ENCODE measurements at regions not wholly inside any gene's neighbourhood (a gene's known extent, or its start where the extent isn't known, plus 50 kb on each side); places are given as distances from the start of the nearest gene placed in this dataset.

GRCh38 chr18:38007676-38008330 is 442.2 kb upstream of the CELF4 start:
- DNase-seq (ENCODE audit: low read depth), result no peak

- no peak for DNase-seq (ENCODE audit: low read depth)
These were observed 441.4 kb upstream of the CELF4 start for GRCh38 chr18:38007026-38007425.

- no peak for DNase-seq (ENCODE audit: low read depth)
These were observed 440.9 kb upstream of the CELF4 start for GRCh38 chr18:38006541-38006940.

DNA sequence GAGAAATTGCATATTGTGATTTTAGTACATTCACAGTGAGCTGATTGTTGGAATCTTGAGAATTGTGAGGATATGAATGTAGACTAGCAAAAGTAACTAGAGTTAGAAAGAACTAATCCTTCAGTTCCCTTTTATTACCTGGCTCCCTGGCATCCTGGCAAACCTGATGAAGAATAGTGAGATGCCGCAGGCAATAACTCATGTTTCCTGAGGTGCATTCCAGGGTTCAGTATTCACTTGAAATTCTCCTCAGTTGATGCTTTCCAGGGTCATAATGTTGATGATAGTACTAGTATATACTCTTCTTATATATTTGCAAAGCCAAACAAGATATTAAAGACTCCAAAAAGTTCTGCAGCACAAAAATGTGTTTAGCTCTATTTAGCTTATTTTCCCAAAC is 432.1 kb upstream of the CELF4 start:
- DNase-seq (ENCODE audit: low read depth), result no peak

- no peak for DNase-seq (ENCODE audit: low read depth)
These were observed 422.3 kb upstream of the CELF4 start for GRCh38 chr18:37987901-37988300.

GRCh38 chr18:37986665-37987064 is 421.1 kb upstream of the CELF4 start:
- no peak for DNase-seq (ENCODE audit: low read depth)

- no peak for DNase-seq (ENCODE audit: low read depth)
These were observed 419.5 kb upstream of the CELF4 start for GRCh38 chr18:37985126-37985525.

- no peak for DNase-seq (ENCODE audit: low read depth)
These were observed 415.0 kb upstream of the CELF4 start for GRCh38 chr18:37980556-37980955.

DNA sequence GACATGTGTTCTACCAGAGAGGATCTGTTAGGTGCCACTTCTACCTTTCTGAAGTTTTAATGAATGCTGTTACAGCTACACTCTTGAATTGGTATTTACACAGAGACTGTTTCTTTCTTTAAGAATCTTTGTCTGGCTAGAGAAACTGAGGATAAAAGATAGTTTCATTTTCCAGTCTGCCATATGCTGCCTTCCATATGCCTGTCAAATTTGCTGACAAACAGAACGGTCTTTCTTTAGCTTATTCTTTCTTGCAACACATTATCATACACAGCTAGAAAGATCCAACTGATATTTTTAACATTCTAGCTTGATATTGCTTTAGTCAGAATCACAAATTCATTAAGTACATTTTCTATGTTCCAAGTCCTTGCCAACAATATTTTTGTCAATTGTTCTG is 409.8 kb upstream of the CELF4 start:
- DNase-seq (ENCODE audit: low read depth), result no peak

GRCh38 chr18:37967261-37967660 is 401.7 kb upstream of the CELF4 start:
- DNase-seq (ENCODE audit: low read depth), result no peak

DNA sequence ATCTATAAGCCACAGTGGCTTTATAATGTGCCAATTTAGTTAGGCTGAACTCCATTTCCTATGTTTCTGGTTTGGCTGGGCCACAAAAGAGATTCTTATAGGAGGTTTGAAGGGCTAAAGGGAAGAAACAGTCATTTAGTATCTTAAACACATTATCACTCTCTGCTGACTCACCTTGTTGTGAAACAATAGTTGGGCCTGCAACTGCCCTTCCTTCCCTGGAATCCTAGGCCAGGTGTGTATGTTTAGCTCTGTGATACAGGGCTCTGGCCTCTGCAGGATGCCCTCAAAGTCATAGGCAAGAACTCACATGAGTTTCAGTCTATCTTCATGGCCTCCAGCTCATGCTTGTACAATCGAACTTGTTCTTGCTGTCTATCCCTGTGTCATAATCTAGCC is 400.0 kb upstream of the CELF4 start:
- no peak for DNase-seq (ENCODE audit: low read depth)

DNA sequence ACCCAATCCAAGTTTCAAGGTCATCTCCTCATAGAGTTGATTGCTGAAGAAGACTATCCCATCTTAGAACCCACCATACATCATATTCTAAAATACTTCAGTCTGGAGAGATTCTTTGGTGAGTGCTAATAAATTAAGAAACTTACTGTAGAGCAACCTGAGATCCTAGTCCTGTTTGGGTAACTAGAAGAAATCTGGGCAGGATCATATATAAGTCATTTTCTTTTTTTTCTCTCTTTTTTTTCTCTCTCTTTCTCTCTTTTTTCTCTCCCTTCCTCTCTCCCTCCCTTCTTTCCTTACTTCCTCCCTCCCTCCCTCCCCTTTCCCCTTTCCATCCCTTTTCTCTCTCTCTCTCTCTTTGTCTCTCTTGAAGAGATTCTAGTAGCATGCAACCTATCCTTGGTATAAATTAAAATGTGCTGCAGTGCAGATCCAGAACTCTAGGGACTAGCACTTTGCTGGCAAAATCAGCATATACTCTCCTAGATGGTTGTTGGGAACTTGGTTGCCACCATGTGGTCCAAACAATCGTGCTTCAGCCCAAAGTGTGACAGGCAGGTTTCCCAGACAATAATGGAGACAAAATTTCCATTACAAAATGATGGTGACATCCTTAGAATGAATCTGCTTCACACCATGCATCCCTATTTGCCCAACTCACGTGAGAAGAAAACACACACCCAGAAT is 399.4 kb upstream of the CELF4 start:
- no peak for DNase-seq (ENCODE audit: low read depth)

DNA sequence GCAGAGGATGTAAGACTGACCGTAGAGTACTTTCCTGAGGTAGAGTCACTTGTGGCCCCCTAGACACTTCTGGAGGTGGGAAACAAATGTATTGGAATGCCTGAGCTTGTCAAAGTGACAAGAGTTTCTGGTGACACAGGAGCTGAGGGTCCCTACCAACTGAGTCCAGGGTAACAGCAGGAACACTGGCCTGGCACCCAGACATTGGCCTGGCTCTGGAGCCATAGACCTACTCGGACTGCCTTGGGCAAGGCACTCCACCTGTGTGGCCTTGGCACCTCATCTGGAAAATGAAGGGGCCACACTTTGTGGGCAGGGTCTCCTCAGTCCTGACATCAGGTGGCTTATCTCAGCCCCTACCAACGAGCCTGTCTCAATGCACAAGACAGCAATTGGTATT is 398.2 kb upstream of the CELF4 start:
- DNase-seq (ENCODE audit: low read depth), result no peak

DNA sequence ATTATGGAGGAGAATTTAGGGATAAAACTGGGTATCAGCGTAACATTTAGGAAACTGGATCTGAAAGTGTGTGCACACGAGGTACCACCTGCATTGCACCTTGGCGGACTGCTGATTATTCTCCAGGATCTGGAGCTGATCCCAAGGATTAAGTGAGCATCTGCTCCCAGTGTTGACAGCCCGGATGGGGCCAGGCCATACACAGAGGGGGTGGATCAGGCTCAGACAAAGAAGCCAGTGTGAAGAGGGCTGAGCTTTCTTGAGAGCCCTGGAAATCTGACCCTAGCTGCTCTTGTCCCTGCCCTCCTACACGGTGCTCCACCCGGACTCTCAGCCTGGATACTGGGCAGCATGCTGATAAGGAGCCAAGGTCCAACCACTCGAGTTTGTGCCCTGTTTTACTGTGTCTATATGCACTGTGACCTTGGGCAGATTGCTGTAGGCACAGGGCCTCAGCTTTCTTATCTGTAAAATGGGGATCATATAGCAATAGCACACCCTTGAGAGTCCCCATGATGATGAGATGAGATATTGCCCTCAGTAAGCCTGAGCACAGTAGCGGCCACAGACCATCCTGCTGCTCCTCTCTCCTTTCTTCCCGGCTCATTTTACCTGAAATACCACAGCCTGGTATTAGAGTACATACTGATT is 396.8 kb upstream of the CELF4 start:
- no peak for DNase-seq (ENCODE audit: low read depth)

GRCh38 chr18:37958499-37958898 is 392.9 kb upstream of the CELF4 start:
- DNase-seq (ENCODE audit: low read depth), result no peak

GRCh38 chr18:37956902-37957301 is 391.3 kb upstream of the CELF4 start:
- no peak for DNase-seq (ENCODE audit: low read depth)

DNA sequence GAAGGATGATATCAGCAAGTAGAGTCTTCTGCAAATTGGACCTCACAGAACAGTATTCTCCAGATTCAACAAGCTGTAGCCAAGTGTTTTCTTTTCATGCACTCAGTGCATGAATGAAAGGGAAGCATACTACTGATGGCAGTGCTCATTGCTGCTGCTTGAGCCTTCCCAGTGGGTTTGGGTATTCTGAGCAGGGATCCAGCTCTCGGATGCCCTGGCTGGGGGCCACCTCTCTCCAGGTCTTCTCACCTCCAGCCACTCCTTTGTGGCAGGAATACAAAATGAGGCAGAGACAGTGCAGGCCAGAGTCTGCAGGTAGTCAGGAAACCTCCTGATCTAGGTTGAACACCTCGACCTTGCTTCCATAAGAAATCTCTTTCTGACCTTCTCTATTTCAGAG is 390.4 kb upstream of the CELF4 start:
- no peak for DNase-seq (ENCODE audit: low read depth)

- no peak for DNase-seq (ENCODE audit: low read depth)
These were observed 389.6 kb upstream of the CELF4 start for GRCh38 chr18:37955201-37955600.

DNA sequence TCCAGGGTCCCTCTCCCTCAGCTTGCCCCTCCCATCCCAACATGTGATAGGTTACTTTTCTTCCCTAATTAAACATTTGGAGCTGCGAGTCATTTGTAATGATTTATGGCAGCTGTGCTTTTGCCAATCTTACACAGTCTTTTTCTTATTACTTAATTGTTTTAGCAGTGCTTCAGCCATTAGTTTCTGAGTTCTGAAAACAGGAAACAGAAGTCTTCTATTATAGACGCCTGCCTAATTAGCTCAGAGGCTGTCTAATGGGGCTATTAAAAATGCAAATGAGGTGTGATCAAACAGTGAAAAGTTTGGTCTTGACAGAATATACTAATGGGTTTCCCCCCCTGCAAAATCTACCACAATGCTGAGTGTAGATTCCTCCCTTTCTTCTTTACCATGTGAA is 388.3 kb upstream of the CELF4 start:
- DNase-seq (ENCODE audit: low read depth), result no peak

- DNase-seq (ENCODE audit: low read depth), result no peak
These were observed 382.9 kb upstream of the CELF4 start for GRCh38 chr18:37948471-37948870.

DNA sequence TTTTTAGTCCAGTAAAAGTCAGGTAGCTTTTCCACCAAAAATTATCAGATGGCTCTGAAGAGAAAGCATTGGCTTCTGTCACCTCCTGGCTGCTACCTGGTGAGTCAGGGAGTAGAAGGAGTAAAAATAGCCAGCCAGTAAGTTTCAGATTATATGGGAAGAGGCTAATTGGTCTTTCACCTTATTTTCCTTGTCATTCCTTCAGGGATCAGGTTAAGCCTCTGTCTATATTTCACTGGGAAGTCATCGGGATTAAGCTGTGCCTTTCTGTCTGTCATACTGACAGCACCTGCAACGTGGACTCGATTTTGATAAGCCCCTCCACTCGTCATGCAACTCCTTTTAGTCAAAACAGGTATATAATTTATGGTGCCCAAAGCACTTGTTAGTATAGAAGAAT is 380.7 kb upstream of the CELF4 start:
- DNase-seq (ENCODE audit: low read depth), result no peak

DNA sequence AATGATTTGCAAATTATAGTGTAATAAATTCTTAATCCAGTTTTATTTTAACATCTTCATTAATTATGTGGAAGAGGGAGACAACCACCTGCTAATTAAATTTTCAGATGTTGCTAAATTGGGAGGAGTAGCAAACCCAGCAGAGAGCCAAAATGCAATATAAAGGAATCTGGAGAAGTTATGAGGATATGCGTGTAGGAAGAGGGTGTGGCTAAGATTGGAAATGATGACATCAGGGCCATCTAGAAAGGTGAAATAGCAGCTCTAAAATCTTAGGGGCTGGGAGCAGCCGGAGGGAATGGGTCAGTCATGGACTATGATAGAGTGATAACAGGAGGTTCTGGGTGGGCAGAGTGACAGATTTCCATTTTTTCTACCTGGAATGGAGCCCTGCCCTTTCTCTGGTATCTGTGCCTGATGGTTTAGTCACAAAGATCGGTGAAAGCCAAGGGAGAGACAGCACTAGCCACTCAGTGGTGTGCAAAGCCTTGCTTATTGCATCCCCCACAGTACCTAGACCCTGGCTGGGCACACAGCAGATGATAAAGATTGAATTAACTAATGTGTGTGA is 379.2 kb upstream of the CELF4 start:
- no peak for DNase-seq (ENCODE audit: low read depth)

GRCh38 chr18:37937287-37937686 is 371.7 kb upstream of the CELF4 start:
- no peak for DNase-seq (ENCODE audit: low read depth)

All from T-helper 22 cell (primary cell).